H1 (cell line): ENCODE measurements at regions not wholly inside any gene's neighbourhood (a gene's known extent, or its start where the extent isn't known, plus 50 kb on each side); places are given as distances from the start of the nearest gene placed in this dataset.

Source experiments
- CTCF ChIA-PET: fragments of 300-600 bp; sonication (Branson Sonifier 250); formaldehyde crosslinking; loops from one replicate; lab custom pipeline; 2021; ENCODE audit not compliant: partially characterized antibody; lab: Charles Lee
- POLR2A ChIA-PET: fragments of 300-600 bp; sonication (Branson Sonifier 250); formaldehyde crosslinking; loops from one replicate; lab custom pipeline; 2021; ENCODE audit warnings: inconsistent platforms; ENCODE audit not compliant: partially characterized antibody; lab: Charles Lee
- DNase-seq, 2 experiments: peaks; one replicate each; pipeline versions ENCODE4 v3.0.0 to v3.0.0-alpha.2; 2010 to 2022; ENCODE audit warnings: low spot score in 2 of 2, low read depth in 1 of 2, mixed read lengths in 1 of 2
- FAIRE-seq: peaks from 2 replicates; lab custom pipeline; 2011; peaks lifted over from hg19 to GRCh38; lab: Jason Lieb, UNC
- H2AFZ ChIP-seq: 2 replicates; pipeline ENCODE4 v1.8.1; 2012; ENCODE audit warnings: low read length, inconsistent platforms
- H2AK5ac ChIP-seq: 2 replicates; pipeline ENCODE4 v1.6.1; 2013; ENCODE audit warnings: low read depth, low read length
- H2BK120ac ChIP-seq: replicated peaks from 2 replicates; pipeline ENCODE3; 2013; ENCODE audit warnings: low read depth, low read length, inconsistent platforms
- H2BK12ac ChIP-seq: 2 replicates; pipeline ENCODE4 v1.6.1; 2013; ENCODE audit warnings: low read depth, low read length
- H2BK15ac ChIP-seq: 2 replicates; pipeline ENCODE4 v1.6.1; 2013; ENCODE audit warnings: low read length
- H2BK20ac ChIP-seq: 2 replicates; pipeline ENCODE4 v1.6.1; 2013; ENCODE audit warnings: low read length
- H2BK5ac ChIP-seq: 2 replicates; pipeline ENCODE4 v1.6.1; 2013; ENCODE audit warnings: low read depth, low read length
- H3K14ac ChIP-seq: 2 replicates; pipeline ENCODE4 v1.6.1; 2013; ENCODE audit warnings: inconsistent platforms; ENCODE audit not compliant: insufficient read length
- H3K18ac ChIP-seq: 2 replicates; pipeline ENCODE4 v1.6.1; 2013; ENCODE audit warnings: low read length; ENCODE audit errors: extremely low read depth
- H3K23ac ChIP-seq: 2 replicates; pipeline ENCODE4 v1.6.1; 2013; ENCODE audit warnings: inconsistent platforms; ENCODE audit not compliant: insufficient read length
- H3K23me2 ChIP-seq: 2 replicates; pipeline ENCODE4 v1.6.1; 2013; ENCODE audit warnings: low read depth, low read length
- H3K27ac ChIP-seq: 2 replicates; pipeline ENCODE4 v1.6.1; 2011; ENCODE audit warnings: low read depth, low read length, inconsistent platforms
- H3K27me3 ChIP-seq, 4 experiments: replicated peaks in 1 of 4; 1 replicate in 1 of 4; 2 replicates in 3 of 4; pipeline versions ENCODE4 v1.6.1 to v1.8.1; 2011 to 2013; ENCODE audit warnings: low read length in 3 of 4, mild to moderate bottlenecking in 3 of 4, inconsistent platforms in 2 of 4, mixed read lengths in 2 of 4, moderate library complexity in 1 of 4; ENCODE audit not compliant: control insufficient read depth in 3 of 4, insufficient read depth in 3 of 4; ENCODE audit errors: extremely low read depth in 1 of 4
- H3K36me3 ChIP-seq, 4 experiments: 2 replicates each; pipeline versions ENCODE4 v1.6.1 to v1.8.1; 2011 to 2013; ENCODE audit warnings: mild to moderate bottlenecking in 4 of 4, low read length in 3 of 4, moderate library complexity in 2 of 4, control low read depth in 1 of 4, inconsistent platforms in 1 of 4; ENCODE audit not compliant: insufficient read depth in 4 of 4, control insufficient read depth in 2 of 4
- H3K4ac ChIP-seq: replicated peaks from 2 replicates; pipeline ENCODE3; 2013; ENCODE audit warnings: low read length, low read depth, mixed read lengths, inconsistent platforms; ENCODE audit not compliant: insufficient read length
- H3K4me1 ChIP-seq, 4 experiments: replicated peaks in 1 of 4; 1 replicate in 1 of 4; 2 replicates in 3 of 4; pipeline versions ENCODE4 v1.6.1 to v1.8.1; 2011 to 2013; ENCODE audit warnings: low read length in 3 of 4, inconsistent platforms in 2 of 4, mixed read lengths in 1 of 4; ENCODE audit not compliant: insufficient read depth in 4 of 4, control insufficient read depth in 3 of 4
- H3K4me2 ChIP-seq, 2 experiments: 2 replicates each; pipeline versions ENCODE4 v1.6.1 to v1.8.1; 2011 to 2013; ENCODE audit warnings: low read depth in 2 of 2, low read length in 2 of 2, control low read depth in 1 of 2, inconsistent platforms in 1 of 2, mild to moderate bottlenecking in 1 of 2; ENCODE audit not compliant: insufficient read depth in 1 of 2
- H3K4me3 ChIP-seq, 4 experiments: fragments of 200-600, 300-600 bp in 1 of 4; sonication (generic), shearing (Covaris generic), sonication (Bioruptor Twin) in 1 of 4; 2 replicates each; pipeline versions ENCODE4 v1.5.1 to v1.8.1; 2011 to 2016; ENCODE audit warnings: low read length in 4 of 4, low read depth in 3 of 4, control low read depth in 2 of 4, inconsistent platforms in 2 of 4, mild to moderate bottlenecking in 2 of 4, mixed read lengths in 1 of 4, moderate library complexity in 1 of 4; ENCODE audit not compliant: insufficient read depth in 2 of 4; ENCODE audit errors: extremely low read depth in 1 of 4
- H3K56ac ChIP-seq: replicated peaks from 2 replicates; pipeline ENCODE3; 2013; ENCODE audit warnings: low read depth, mild to moderate bottlenecking, mixed read lengths, low read length, inconsistent platforms; ENCODE audit not compliant: insufficient read length
- H3K79me1 ChIP-seq: 2 replicates; pipeline ENCODE4 v1.6.1; 2013; ENCODE audit warnings: low read depth, low read length, control low read depth
- H3K79me2 ChIP-seq, 2 experiments: 2 replicates each; pipeline versions ENCODE4 v1.6.1 to v1.8.1; 2012 to 2013; ENCODE audit warnings: low read length in 2 of 2, mild to moderate bottlenecking in 2 of 2, inconsistent platforms in 1 of 2; ENCODE audit not compliant: insufficient read depth in 2 of 2, control insufficient read depth in 1 of 2
- H3K9ac ChIP-seq, 4 experiments: replicated peaks in 1 of 4; 1 replicate in 1 of 4; 2 replicates in 3 of 4; pipeline versions ENCODE4 v1.6.1 to v1.8.1; 2011 to 2013; ENCODE audit warnings: low read depth in 3 of 4, low read length in 3 of 4, control low read depth in 2 of 4, mild to moderate bottlenecking in 2 of 4, moderate library complexity in 2 of 4, inconsistent platforms in 1 of 4; ENCODE audit errors: extremely low read depth in 1 of 4
- H3K9me3 ChIP-seq, 2 experiments: 2 replicates each; pipeline versions ENCODE4 v1.6.1 to v1.8.1; 2012 to 2013; ENCODE audit warnings: mild to moderate bottlenecking in 2 of 2, moderate library complexity in 2 of 2, control low read depth in 1 of 2, inconsistent platforms in 1 of 2, low read depth in 1 of 2, low read length in 1 of 2, mixed read lengths in 1 of 2; ENCODE audit not compliant: insufficient read depth in 2 of 2
- H4K20me1 ChIP-seq, 2 experiments: replicated peaks in 1 of 2; 2 replicates each; pipeline versions ENCODE3 to v1.8.1; 2011 to 2013; ENCODE audit warnings: inconsistent platforms in 2 of 2, low read length in 2 of 2, mild to moderate bottlenecking in 1 of 2; ENCODE audit not compliant: insufficient read depth in 2 of 2, control insufficient read depth in 1 of 2
- H4K5ac ChIP-seq: 2 replicates; pipeline ENCODE4 v1.6.1; 2013; ENCODE audit warnings: low read length, low read depth, mixed read lengths, inconsistent platforms; ENCODE audit not compliant: insufficient read length
- H4K8ac ChIP-seq: 2 replicates; pipeline ENCODE4 v1.8.0; 2013; ENCODE audit warnings: mild to moderate bottlenecking, moderate library complexity, low read length, inconsistent platforms; ENCODE audit not compliant: insufficient read depth; ENCODE audit errors: extremely low read depth
- H4K91ac ChIP-seq: replicated peaks from 2 replicates; pipeline ENCODE3; 2013; ENCODE audit warnings: low read length, mixed read lengths, inconsistent platforms; ENCODE audit not compliant: insufficient read length
- CHD2 ChIP-seq: IDR thresholded peaks from 2 replicates; pipeline ENCODE4 v1.6.1; 2012; ENCODE audit warnings: low read length, improper control_type of control experiment
- EP300 ChIP-seq, 2 experiments: IDR thresholded peaks; 1 replicate in 1 of 2; 2 replicates in 1 of 2; pipeline ENCODE4 v1.6.1; 2011 to 2012; ENCODE audit warnings: low read depth in 2 of 2, low read length in 2 of 2, mild to moderate bottlenecking in 2 of 2, borderline replicate concordance in 1 of 2, inconsistent platforms in 1 of 2, moderate library complexity in 1 of 2
- GTF2F1 ChIP-seq: IDR thresholded peaks from 2 replicates; pipeline ENCODE4 v1.6.1; 2012; ENCODE audit warnings: low read depth, low read length, improper control_type of control experiment, borderline replicate concordance
- JUND ChIP-seq: IDR thresholded peaks from 2 replicates; pipeline ENCODE4 v1.6.1; 2011; ENCODE audit warnings: mild to moderate bottlenecking, improper control_type of control experiment, low read length
- KDM4A ChIP-seq: IDR thresholded peaks from one replicate; pipeline ENCODE4 v1.7.1; 2012; ENCODE audit warnings: low read depth, mild to moderate bottlenecking, moderate library complexity, low read length, inconsistent platforms; ENCODE audit not compliant: severe bottlenecking
- MAFK ChIP-seq: IDR thresholded peaks from 2 replicates; pipeline ENCODE4 v1.6.1; 2012; ENCODE audit warnings: low read depth, mild to moderate bottlenecking, improper control_type of control experiment, low read length
- NANOG ChIP-seq: IDR thresholded peaks from 2 replicates; pipeline ENCODE4 v1.6.1; 2011; ENCODE audit warnings: low read length, low read depth, mild to moderate bottlenecking, inconsistent platforms; ENCODE audit not compliant: insufficient read depth, poor library complexity, severe bottlenecking
- NRF1 ChIP-seq: IDR thresholded peaks from 2 replicates; pipeline ENCODE4 v1.6.1; 2011; ENCODE audit warnings: mild to moderate bottlenecking, low read depth, low read length, improper control_type of control experiment
- PHF8 ChIP-seq: fragments of 200-600 bp; sonication (generic); conservative IDR thresholded peaks from 2 replicates; pipeline ENCODE4 v1.7.1; 2012; ENCODE audit warnings: low read depth, mild to moderate bottlenecking, inconsistent platforms, low read length, moderate library complexity
- RAD21 ChIP-seq, 2 experiments: IDR thresholded peaks in 1 of 2; conservative IDR thresholded peaks in 1 of 2; 2 replicates each; pipeline ENCODE4 v1.6.1; 2011; ENCODE audit warnings: low read depth in 2 of 2, low read length in 2 of 2, improper control_type of control experiment in 1 of 2, inconsistent platforms in 1 of 2, mild to moderate bottlenecking in 1 of 2, moderate library complexity in 1 of 2
- RBBP5 ChIP-seq: IDR thresholded peaks from 2 replicates; pipeline ENCODE4 v1.7.1; 2012; ENCODE audit warnings: low read depth, mild to moderate bottlenecking, inconsistent platforms, low read length, moderate library complexity, borderline replicate concordance
- RFX5 ChIP-seq: IDR thresholded peaks from 2 replicates; pipeline ENCODE4 v1.6.1; 2011; ENCODE audit warnings: low read depth, low read length, improper control_type of control experiment, borderline replicate concordance
- RXRA ChIP-seq: IDR thresholded peaks from 2 replicates; pipeline ENCODE4 v1.6.1; 2011; ENCODE audit warnings: low read depth, mild to moderate bottlenecking, low read length, moderate library complexity; ENCODE audit not compliant: insufficient read depth
- SRF ChIP-seq: IDR thresholded peaks from 2 replicates; pipeline ENCODE4 v1.6.1; 2011; ENCODE audit warnings: mild to moderate bottlenecking, low read depth, low read length, moderate library complexity
- WGBS, 2 experiments: shearing (Covaris generic) in 1 of 2; methylation state at CpG; one replicate each; pipeline versions ENCODE4 v1.1.6 to v1.1.7; 2013 to 2015; ENCODE audit warnings: low lambda C conversion rate in 2 of 2, mixed read lengths in 2 of 2, inconsistent platforms in 1 of 2, low coverage in 1 of 2, missing lambda C conversion rate in 1 of 2; ENCODE audit not compliant: insufficient replicate concordance in 2 of 2, insufficient coverage in 1 of 2, insufficient read length in 1 of 2; ENCODE audit errors: extremely low coverage in 1 of 2, missing lambda C conversion rate in 1 of 2; 5-methylcytosine and 5-hydroxymethylcytosine counted together

DNA sequence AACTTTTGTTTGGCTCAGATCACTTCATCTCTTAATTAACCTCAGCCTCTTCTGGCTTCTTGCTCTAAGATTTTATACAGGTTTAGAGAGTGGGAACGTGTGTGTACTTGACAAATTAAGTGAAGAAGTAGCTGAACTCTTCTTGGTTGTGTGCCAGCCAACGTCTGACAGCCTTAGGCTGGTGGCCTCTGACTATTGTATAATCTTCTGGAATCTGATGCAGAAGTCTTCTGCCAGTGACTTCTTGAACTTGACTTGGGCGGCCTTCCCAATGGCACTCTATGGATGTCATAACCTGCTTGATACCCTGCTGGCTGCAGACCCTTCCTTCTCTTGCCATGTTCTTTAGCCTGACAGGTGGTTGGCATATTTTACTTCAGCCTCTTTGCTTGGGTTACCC lies 660.5 kb downstream of the DOK5 start:
- H4K91ac ChIP-seq: no peak overlapping the region
- no peak overlapping the region for H4K8ac ChIP-seq
- no peak overlapping the region for H3K56ac ChIP-seq
- H3K18ac ChIP-seq: no peak overlapping the region
- no peaks in the 10 kb centered on the region for H3K4me1 ChIP-seq
- H3K23me2 ChIP-seq: no peaks in the 10 kb centered on the region
- 87% methylated on average over 3 of the region's 3 CpGs; no CpG with 5 or more reads in 1 of the 2 experiments for WGBS, 2 experiments
- no peak overlapping the region for H3K9ac ChIP-seq
- no peaks in the 10 kb centered on the region for H3K79me1 ChIP-seq
- TF ChIP-seq RXRA (no peak), SRF (no peak), EP300 (IDR thresholded peaks at IDR 0.05; ENCODE audit: borderline replicate concordance in 1 of 2, low read depth in 2 of 2, low read length in 2 of 2) (no peak), NANOG (no peak), RFX5 (no peak), RAD21 (IDR thresholded peaks at IDR 0.05 in 1 of 2, conservative IDR thresholded peaks at IDR 0.05 in 1 of 2; ENCODE audit: low read depth in 2 of 2, low read length in 2 of 2) (no peak), MAFK (no peak), GTF2F1 (no peak), KDM4A (no peak), NRF1 (no peak), RBBP5 (no peak), CHD2 (no peak), JUND (no peak), PHF8 (no peak)
- no peak overlapping the region for H2BK15ac ChIP-seq
- H3K36me3 ChIP-seq: no peaks in the 10 kb centered on the region
- H2AFZ ChIP-seq: no peak overlapping the region
- H3K4me3 ChIP-seq: no peak overlapping the region
- no peak overlapping the region for H2BK5ac ChIP-seq
- ChIA-PET POLR2A (no interaction called here), CTCF (no interaction called here)
- H3K79me2 ChIP-seq: no peaks in the 10 kb centered on the region
- no peak overlapping the region for H2BK12ac ChIP-seq
- no peak overlapping the region for H3K14ac ChIP-seq
- DNase-seq (no peak), FAIRE-seq (no peak)
- no peak overlapping the region for H2AK5ac ChIP-seq
- H2BK20ac ChIP-seq: no peak overlapping the region
- no peak overlapping the region for H3K4me2 ChIP-seq
- no peak overlapping the region for H3K4ac ChIP-seq
- H3K9me3 ChIP-seq: no peaks in the 10 kb centered on the region
- no peak overlapping the region for H2BK120ac ChIP-seq
- H3K27ac ChIP-seq: no peak overlapping the region
- H4K5ac ChIP-seq: no peak overlapping the region
- H3K27me3 ChIP-seq: no peaks in the 10 kb centered on the region
- H4K20me1 ChIP-seq: no peaks in the 10 kb centered on the region
- no peak overlapping the region for H3K23ac ChIP-seq
